ENCODE measurements at regions not wholly inside any gene's neighbourhood (a gene's known extent, or its start where the extent isn't known, plus 50 kb on each side); places are given as distances from the start of the nearest gene placed in this dataset.

GRCh38 chr21:35357041-35357780 is 308.1 kb upstream of the RUNX1 start:
- TF ChIP-seq CTCF (IDR thresholded peaks at IDR 0.05 in 4 of 5, conservative IDR thresholded peaks at IDR 0.05 in 1 of 5): no peak
- no peak for TF ChIP-seq POLR2A (IDR thresholded peaks at IDR 0.05)
